ENCODE measurements at regions not wholly inside any gene's neighbourhood (a gene's known extent, or its start where the extent isn't known, plus 50 kb on each side); places are given as distances from the start of the nearest gene placed in this dataset.

DNA sequence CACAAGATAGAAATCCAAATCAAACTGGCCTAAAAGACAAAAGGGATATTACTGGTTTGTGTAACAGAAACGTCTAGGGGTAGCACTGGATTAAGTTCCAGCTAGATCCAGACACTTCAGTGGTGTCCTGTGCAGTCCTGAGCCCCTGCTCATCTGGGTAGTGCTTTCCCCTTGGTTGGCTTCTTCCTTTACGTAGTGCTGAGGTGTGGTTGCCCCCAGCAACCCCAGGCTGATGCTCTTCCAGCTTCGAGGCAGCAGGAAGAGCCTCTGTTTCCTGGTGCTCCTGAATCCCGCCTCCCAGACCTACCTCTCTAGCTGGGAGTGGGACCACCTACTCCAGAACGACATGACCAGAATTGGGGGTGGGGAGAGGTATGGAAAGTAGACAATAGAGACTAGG lies 166.1 kb upstream of the ADRA1B start:
- H3K27ac ChIP-seq: no peak overlapping the region
- no peaks in the 10 kb centered on the region for H3K79me2 ChIP-seq (ENCODE audit: insufficient read depth, low read depth)
- H3K4me1 ChIP-seq (ENCODE audit: low read depth, poor library complexity, severe bottlenecking): no peaks in the 10 kb centered on the region
- H4K20me1 ChIP-seq (ENCODE audit: insufficient read depth): no peaks in the 10 kb centered on the region
- no peak overlapping the region for H3K4me2 ChIP-seq
- no peaks in the 10 kb centered on the region for H3K36me3 ChIP-seq (ENCODE audit: insufficient read depth)
- TF ChIP-seq, protein P1, sequence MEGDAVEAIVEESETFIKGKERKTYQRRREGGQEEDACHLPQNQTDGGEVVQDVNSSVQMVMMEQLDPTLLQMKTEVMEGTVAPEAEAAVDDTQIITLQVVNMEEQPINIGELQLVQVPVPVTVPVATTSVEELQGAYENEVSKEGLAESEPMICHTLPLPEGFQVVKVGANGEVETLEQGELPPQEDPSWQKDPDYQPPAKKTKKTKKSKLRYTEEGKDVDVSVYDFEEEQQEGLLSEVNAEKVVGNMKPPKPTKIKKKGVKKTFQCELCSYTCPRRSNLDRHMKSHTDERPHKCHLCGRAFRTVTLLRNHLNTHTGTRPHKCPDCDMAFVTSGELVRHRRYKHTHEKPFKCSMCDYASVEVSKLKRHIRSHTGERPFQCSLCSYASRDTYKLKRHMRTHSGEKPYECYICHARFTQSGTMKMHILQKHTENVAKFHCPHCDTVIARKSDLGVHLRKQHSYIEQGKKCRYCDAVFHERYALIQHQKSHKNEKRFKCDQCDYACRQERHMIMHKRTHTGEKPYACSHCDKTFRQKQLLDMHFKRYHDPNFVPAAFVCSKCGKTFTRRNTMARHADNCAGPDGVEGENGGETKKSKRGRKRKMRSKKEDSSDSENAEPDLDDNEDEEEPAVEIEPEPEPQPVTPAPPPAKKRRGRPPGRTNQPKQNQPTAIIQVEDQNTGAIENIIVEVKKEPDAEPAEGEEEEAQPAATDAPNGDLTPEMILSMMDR (conservative IDR thresholded peaks at IDR 0.05; ENCODE audit: low read depth, low read length): no peak
- H2AFZ ChIP-seq (ENCODE audit: low read depth): no peak overlapping the region
- no peak overlapping the region for H3K9ac ChIP-seq
- H3K27me3 ChIP-seq (ENCODE audit: insufficient read depth, low read depth): no peaks in the 10 kb centered on the region
- no peak overlapping the region for H3K4me3 ChIP-seq (IDR thresholded peaks at IDR 0.05; ENCODE audit: insufficient read depth, low read depth, low read length)

DNA sequence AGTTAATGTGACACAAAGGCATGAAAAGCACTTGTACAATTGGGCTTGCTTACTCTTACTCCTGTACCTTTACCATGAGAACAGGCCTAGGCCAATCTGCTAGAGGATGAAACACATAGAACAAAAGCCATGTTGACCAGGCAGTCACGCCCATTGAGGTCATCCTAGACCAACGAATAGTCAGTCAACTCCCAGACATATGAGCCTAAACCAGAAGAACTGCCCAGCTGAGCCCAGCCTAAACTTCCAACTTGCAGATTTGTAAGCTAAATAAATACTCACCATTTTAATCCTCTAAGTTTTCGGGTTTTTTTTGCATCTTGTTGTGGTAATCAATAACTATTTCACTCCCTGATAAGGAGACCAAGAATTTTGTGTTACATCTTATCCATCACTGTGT lies 164.8 kb upstream of the ADRA1B start:
- no peaks in the 10 kb centered on the region for H3K79me2 ChIP-seq (ENCODE audit: insufficient read depth, low read depth)
- TF ChIP-seq, protein P1 (conservative IDR thresholded peaks at IDR 0.05; ENCODE audit: low read depth, low read length): no peak
- no peaks in the 10 kb centered on the region for H3K36me3 ChIP-seq (ENCODE audit: insufficient read depth)
- no peak overlapping the region for H2AFZ ChIP-seq (ENCODE audit: low read depth)
- no peak overlapping the region for H3K4me3 ChIP-seq (IDR thresholded peaks at IDR 0.05; ENCODE audit: insufficient read depth, low read depth, low read length)
- no peaks in the 10 kb centered on the region for H3K27me3 ChIP-seq (ENCODE audit: insufficient read depth, low read depth)
- no peak overlapping the region for H3K27ac ChIP-seq
- no peak overlapping the region for H3K4me2 ChIP-seq
- H3K4me1 ChIP-seq (ENCODE audit: low read depth, poor library complexity, severe bottlenecking): no peaks in the 10 kb centered on the region
- H4K20me1 ChIP-seq (ENCODE audit: insufficient read depth): no peaks in the 10 kb centered on the region
- no peak overlapping the region for H3K9ac ChIP-seq

DNA sequence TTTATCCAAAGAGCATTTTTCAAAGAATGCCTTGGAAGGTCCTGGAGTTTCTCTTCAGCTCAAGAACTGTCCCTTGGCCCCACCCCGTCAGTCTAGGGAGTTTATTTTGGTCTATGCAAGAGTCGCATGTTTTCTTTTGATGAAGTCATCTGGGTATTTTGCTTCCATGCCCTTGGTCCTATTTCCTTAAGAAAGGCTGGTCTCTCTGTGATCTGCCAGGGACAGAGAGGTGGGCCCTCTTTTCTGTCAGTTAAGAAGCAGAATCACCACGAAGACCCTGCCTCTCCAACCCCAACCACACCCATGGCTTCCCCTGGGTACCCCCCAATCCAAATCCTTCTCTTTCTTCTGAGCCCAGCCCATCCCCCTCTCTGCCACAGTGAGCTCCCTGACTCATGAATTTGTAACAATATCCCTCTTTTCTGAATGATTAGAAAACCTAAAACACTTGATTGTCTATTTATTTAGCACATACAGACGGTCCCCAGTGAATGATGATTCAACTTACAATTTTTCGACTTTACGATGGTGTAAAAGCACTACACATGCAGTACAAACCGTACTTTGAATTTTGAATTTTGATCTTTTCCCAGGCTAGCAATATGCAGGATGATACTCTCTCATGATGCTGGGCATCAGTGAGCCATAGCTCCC lies 163.5 kb upstream of the ADRA1B start:
- no peaks in the 10 kb centered on the region for H3K36me3 ChIP-seq (ENCODE audit: insufficient read depth)
- no peaks in the 10 kb centered on the region for H3K27me3 ChIP-seq (ENCODE audit: insufficient read depth, low read depth)
- H4K20me1 ChIP-seq (ENCODE audit: insufficient read depth): no peaks in the 10 kb centered on the region
- H3K4me3 ChIP-seq (IDR thresholded peaks at IDR 0.05; ENCODE audit: insufficient read depth, low read depth, low read length): no peak overlapping the region
- TF ChIP-seq, protein P1 (conservative IDR thresholded peaks at IDR 0.05; ENCODE audit: low read depth, low read length): no peak
- no peak overlapping the region for H3K4me2 ChIP-seq
- no peaks in the 10 kb centered on the region for H3K4me1 ChIP-seq (ENCODE audit: low read depth, poor library complexity, severe bottlenecking)
- no peaks in the 10 kb centered on the region for H3K79me2 ChIP-seq (ENCODE audit: insufficient read depth, low read depth)
- H3K9ac ChIP-seq: no peak overlapping the region
- no peak overlapping the region for H2AFZ ChIP-seq (ENCODE audit: low read depth)
- no peak overlapping the region for H3K27ac ChIP-seq

DNA sequence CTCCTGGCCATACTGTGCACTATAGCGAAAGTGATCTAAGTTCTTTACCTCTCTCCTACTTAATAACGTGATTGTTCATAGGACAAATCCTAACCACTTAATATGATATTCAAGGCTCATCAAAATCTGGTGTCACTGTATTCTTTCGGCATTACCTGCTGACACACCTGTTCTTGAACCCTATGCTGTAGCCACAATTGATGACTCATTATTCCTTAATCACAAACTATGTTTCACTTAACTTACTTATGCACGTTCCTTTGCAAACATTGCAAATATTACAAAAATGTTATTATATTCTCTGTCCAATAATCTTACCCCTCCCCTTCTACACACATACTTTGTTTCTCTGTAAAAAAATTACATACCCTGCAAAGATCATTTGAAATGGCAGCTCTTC lies 158.1 kb upstream of the ADRA1B start:
- no peaks in the 10 kb centered on the region for H3K4me1 ChIP-seq (ENCODE audit: low read depth, poor library complexity, severe bottlenecking)
- TF ChIP-seq, protein P1 (conservative IDR thresholded peaks at IDR 0.05; ENCODE audit: low read depth, low read length): no peak
- no peak overlapping the region for H2AFZ ChIP-seq (ENCODE audit: low read depth)
- no peak overlapping the region for H3K9ac ChIP-seq
- no peaks in the 10 kb centered on the region for H3K36me3 ChIP-seq (ENCODE audit: insufficient read depth)
- H3K27me3 ChIP-seq (ENCODE audit: insufficient read depth, low read depth): no peaks in the 10 kb centered on the region
- no peaks in the 10 kb centered on the region for H3K79me2 ChIP-seq (ENCODE audit: insufficient read depth, low read depth)
- H4K20me1 ChIP-seq (ENCODE audit: insufficient read depth): no peaks in the 10 kb centered on the region
- H3K27ac ChIP-seq: no peak overlapping the region
- no peak overlapping the region for H3K4me3 ChIP-seq (IDR thresholded peaks at IDR 0.05; ENCODE audit: insufficient read depth, low read depth, low read length)
- H3K4me2 ChIP-seq: no peak overlapping the region

Measured in KMS-11 (cell line).